WTC11 (cell line): ENCODE measurements at regions not wholly inside any gene's neighbourhood (a gene's known extent, or its start where the extent isn't known, plus 50 kb on each side); places are given as distances from the start of the nearest gene placed in this dataset.

ENCODE experiments used
- E2F4 ChIP-seq: sonication (generic); formaldehyde crosslinking; IDR thresholded peaks from 2 replicates; pipeline ENCODE4 v1.8.1; 2022; ENCODE audit warnings: low read depth, mild to moderate bottlenecking, moderate library complexity, missing genetic modification reagents, borderline replicate concordance
- ELF4 ChIP-seq: sonication (generic); formaldehyde crosslinking; IDR thresholded peaks from 2 replicates; pipeline ENCODE4 v1.8.1; 2022; ENCODE audit warnings: low read depth, mild to moderate bottlenecking, moderate library complexity, missing genetic modification reagents
- ESRRA ChIP-seq: sonication (generic); formaldehyde crosslinking; IDR thresholded peaks from 2 replicates; pipeline ENCODE4 v1.8.1; 2022; ENCODE audit warnings: mild to moderate bottlenecking, missing genetic modification reagents, borderline replicate concordance
- MAX ChIP-seq: sonication (generic); formaldehyde crosslinking; IDR thresholded peaks from 2 replicates; pipeline ENCODE4 v1.8.0; 2022; ENCODE audit warnings: mild to moderate bottlenecking, missing genetic modification reagents
- NR2C2 ChIP-seq: sonication (generic); formaldehyde crosslinking; IDR thresholded peaks from 2 replicates; pipeline ENCODE4 v1.8.0; 2022; ENCODE audit warnings: mild to moderate bottlenecking, missing genetic modification reagents
- RORB ChIP-seq: fragments of 250-450 bp; sonication (Bioruptor Pico); IDR thresholded peaks from 2 replicates; pipeline ENCODE4 v1.9.0; 2021; ENCODE audit warnings: mild to moderate bottlenecking
- TEAD1 ChIP-seq: sonication (generic); formaldehyde crosslinking; IDR thresholded peaks from 2 replicates; pipeline ENCODE4 v1.8.0; 2022; ENCODE audit warnings: mild to moderate bottlenecking, missing genetic modification reagents
- TP53 ChIP-seq: sonication (generic); formaldehyde crosslinking; IDR thresholded peaks from 2 replicates; pipeline ENCODE4 v1.8.1; 2023; ENCODE audit warnings: mild to moderate bottlenecking, missing genetic modification reagents
- ZNF121 ChIP-seq: sonication (generic); formaldehyde crosslinking; IDR thresholded peaks from 2 replicates; pipeline ENCODE4 v1.8.0; 2023; ENCODE audit warnings: missing genetic modification reagents
- ZNF138 ChIP-seq: sonication (generic); formaldehyde crosslinking; conservative IDR thresholded peaks from 2 replicates; pipeline ENCODE4 v1.8.1; 2022; ENCODE audit warnings: mild to moderate bottlenecking, moderate library complexity, missing genetic modification reagents
- ZNF416 ChIP-seq: fragments of 250-450 bp; sonication (Bioruptor Pico); IDR thresholded peaks from 2 replicates; pipeline ENCODE4 v1.9.0; 2021; ENCODE audit warnings: mild to moderate bottlenecking, inconsistent platforms
- TF ChIP-seq, protein P1 (sequence below): fragments of 200-600 bp; IDR thresholded peaks from 2 replicates; pipeline ENCODE4 v1.8.0; 2022; ENCODE audit warnings: antibody characterized with exemption
- TF ChIP-seq, protein P2 (sequence below): sonication (generic); formaldehyde crosslinking; conservative IDR thresholded peaks from 2 replicates; pipeline ENCODE4 v1.8.1; 2022; ENCODE audit warnings: mild to moderate bottlenecking, missing genetic modification reagents
- TF ChIP-seq, protein P3 (sequence below): sonication (generic); formaldehyde crosslinking; IDR thresholded peaks from 2 replicates; pipeline ENCODE4 v1.8.1; 2023; ENCODE audit warnings: mild to moderate bottlenecking, moderate library complexity, missing genetic modification reagents

- TF ChIP-seq TEAD1 (CRISPR knock-in tag) (no peak), ESRRA (CRISPR knock-in tag) (no peak), ELF4 (no peak), RORB (CRISPR knock-in tag) (no peak), TP53 (CRISPR knock-in tag) (no peak), E2F4 (CRISPR knock-in tag) (no peak), MAX (no peak), ZNF121 (no peak), NR2C2 (CRISPR knock-in tag) (no peak), ZNF416 (CRISPR knock-in tag) (no peak), ZNF138 (CRISPR knock-in tag) (no peak)
- TF ChIP-seq, protein P1, sequence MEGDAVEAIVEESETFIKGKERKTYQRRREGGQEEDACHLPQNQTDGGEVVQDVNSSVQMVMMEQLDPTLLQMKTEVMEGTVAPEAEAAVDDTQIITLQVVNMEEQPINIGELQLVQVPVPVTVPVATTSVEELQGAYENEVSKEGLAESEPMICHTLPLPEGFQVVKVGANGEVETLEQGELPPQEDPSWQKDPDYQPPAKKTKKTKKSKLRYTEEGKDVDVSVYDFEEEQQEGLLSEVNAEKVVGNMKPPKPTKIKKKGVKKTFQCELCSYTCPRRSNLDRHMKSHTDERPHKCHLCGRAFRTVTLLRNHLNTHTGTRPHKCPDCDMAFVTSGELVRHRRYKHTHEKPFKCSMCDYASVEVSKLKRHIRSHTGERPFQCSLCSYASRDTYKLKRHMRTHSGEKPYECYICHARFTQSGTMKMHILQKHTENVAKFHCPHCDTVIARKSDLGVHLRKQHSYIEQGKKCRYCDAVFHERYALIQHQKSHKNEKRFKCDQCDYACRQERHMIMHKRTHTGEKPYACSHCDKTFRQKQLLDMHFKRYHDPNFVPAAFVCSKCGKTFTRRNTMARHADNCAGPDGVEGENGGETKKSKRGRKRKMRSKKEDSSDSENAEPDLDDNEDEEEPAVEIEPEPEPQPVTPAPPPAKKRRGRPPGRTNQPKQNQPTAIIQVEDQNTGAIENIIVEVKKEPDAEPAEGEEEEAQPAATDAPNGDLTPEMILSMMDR, result no peak
- TF ChIP-seq, protein P2, sequence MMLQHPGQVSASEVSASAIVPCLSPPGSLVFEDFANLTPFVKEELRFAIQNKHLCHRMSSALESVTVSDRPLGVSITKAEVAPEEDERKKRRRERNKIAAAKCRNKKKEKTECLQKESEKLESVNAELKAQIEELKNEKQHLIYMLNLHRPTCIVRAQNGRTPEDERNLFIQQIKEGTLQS (CRISPR knock-in tag), result no peak
- TF ChIP-seq, protein P3, sequence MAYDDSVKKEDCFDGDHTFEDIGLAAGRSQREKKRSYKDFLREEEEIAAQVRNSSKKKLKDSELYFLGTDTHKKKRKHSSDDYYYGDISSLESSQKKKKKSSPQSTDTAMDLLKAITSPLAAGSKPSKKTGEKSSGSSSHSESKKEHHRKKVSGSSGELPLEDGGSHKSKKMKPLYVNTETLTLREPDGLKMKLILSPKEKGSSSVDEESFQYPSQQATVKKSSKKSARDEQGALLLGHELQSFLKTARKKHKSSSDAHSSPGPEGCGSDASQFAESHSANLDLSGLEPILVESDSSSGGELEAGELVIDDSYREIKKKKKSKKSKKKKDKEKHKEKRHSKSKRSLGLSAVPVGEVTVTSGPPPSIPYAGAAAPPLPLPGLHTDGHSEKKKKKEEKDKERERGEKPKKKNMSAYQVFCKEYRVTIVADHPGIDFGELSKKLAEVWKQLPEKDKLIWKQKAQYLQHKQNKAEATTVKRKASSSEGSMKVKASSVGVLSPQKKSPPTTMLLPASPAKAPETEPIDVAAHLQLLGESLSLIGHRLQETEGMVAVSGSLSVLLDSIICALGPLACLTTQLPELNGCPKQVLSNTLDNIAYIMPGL (CRISPR knock-in tag), result no peak
Observed at GRCh38 chr9:113654605-113655428, 191.3 kb downstream of the RGS3 start.
